GM21576 (cell line): ENCODE measurements at regions not wholly inside any gene's neighbourhood (a gene's known extent, or its start where the extent isn't known, plus 50 kb on each side); places are given as distances from the start of the nearest gene placed in this dataset.

Experiments used
- ATAC-seq: cut with Tn5 transposase; IDR thresholded peaks from one replicate; pipeline ENCODE4 v1.9.1; 2021; ENCODE audit warnings: mild to moderate bottlenecking, moderate library complexity; ENCODE audit not compliant: unreplicated experiment

- ATAC-seq = no peak
Observed at GRCh38 chr7:26044320-26044719, 107.7 kb upstream of the NFE2L3 start.

GRCh38 chr7:26046150-26046549 is 105.8 kb upstream of the NFE2L3 start:
- no peak for ATAC-seq

- no peak for ATAC-seq
Observed at GRCh38 chr7:26046878-26047277, 105.1 kb upstream of the NFE2L3 start.

GRCh38 chr7:26048663-26049062 is 103.3 kb upstream of the NFE2L3 start:
- no peak for ATAC-seq

GRCh38 chr7:26049081-26049480 is 102.9 kb upstream of the NFE2L3 start:
- ATAC-seq = no peak

- no peak for ATAC-seq
Observed at GRCh38 chr7:26051021-26051420, 101.0 kb upstream of the NFE2L3 start.

- no peak for ATAC-seq
Observed at GRCh38 chr7:26052706-26053105, 99.3 kb upstream of the NFE2L3 start.

- no peak for ATAC-seq
Observed at GRCh38 chr7:26054386-26054785, 97.6 kb upstream of the NFE2L3 start.

GRCh38 chr7:26055241-26055640 is 96.8 kb upstream of the NFE2L3 start:
- no peak for ATAC-seq

GRCh38 chr7:26060733-26061677 is 91.0 kb upstream of the NFE2L3 start:
- ATAC-seq = no peak

- no peak for ATAC-seq
Observed at GRCh38 chr7:26061678-26062603, 90.1 kb upstream of the NFE2L3 start.

- ATAC-seq = no peak
Observed at GRCh38 chr7:26065652-26066051, 86.3 kb upstream of the NFE2L3 start.

- no peak for ATAC-seq
Observed at GRCh38 chr7:26066736-26067135, 85.3 kb upstream of the NFE2L3 start.

- no peak for ATAC-seq
Observed at GRCh38 chr7:26070290-26070689, 81.7 kb upstream of the NFE2L3 start.

GRCh38 chr7:26071622-26072456 is 80.2 kb upstream of the NFE2L3 start:
- no peak for ATAC-seq

GRCh38 chr7:26073041-26073440 is 79.0 kb upstream of the NFE2L3 start:
- no peak for ATAC-seq

GRCh38 chr7:26074919-26075318 is 77.1 kb upstream of the NFE2L3 start:
- ATAC-seq = no peak

- ATAC-seq = no peak
Observed at GRCh38 chr7:26076691-26077090, 75.3 kb upstream of the NFE2L3 start.

- ATAC-seq = peak; percentile 83
Observed at GRCh38 chr7:26078437-26079336, 73.3 kb upstream of the NFE2L3 start.

- no peak for ATAC-seq
Observed at GRCh38 chr7:26081638-26082037, 70.4 kb upstream of the NFE2L3 start.
